H1 (cell line): ENCODE measurements at regions not wholly inside any gene's neighbourhood (a gene's known extent, or its start where the extent isn't known, plus 50 kb on each side); places are given as distances from the start of the nearest gene placed in this dataset.

Experiments used
- CTCF ChIA-PET: fragments of 300-600 bp; sonication (Branson Sonifier 250); formaldehyde crosslinking; loops from one replicate; lab custom pipeline; 2021; ENCODE audit not compliant: partially characterized antibody; lab: Charles Lee
- POLR2A ChIA-PET: fragments of 300-600 bp; sonication (Branson Sonifier 250); formaldehyde crosslinking; loops from one replicate; lab custom pipeline; 2021; ENCODE audit warnings: inconsistent platforms; ENCODE audit not compliant: partially characterized antibody; lab: Charles Lee
- DNase-seq, 2 experiments: peaks; one replicate each; pipeline versions ENCODE4 v3.0.0 to v3.0.0-alpha.2; 2010 to 2022; ENCODE audit warnings: low spot score in 2 of 2, low read depth in 1 of 2, mixed read lengths in 1 of 2
- FAIRE-seq: peaks from 2 replicates; lab custom pipeline; 2011; peaks lifted over from hg19 to GRCh38; lab: Jason Lieb, UNC
- H2AFZ ChIP-seq: 2 replicates; pipeline ENCODE4 v1.8.1; 2012; ENCODE audit warnings: low read length, inconsistent platforms
- H2AK5ac ChIP-seq: 2 replicates; pipeline ENCODE4 v1.6.1; 2013; ENCODE audit warnings: low read depth, low read length
- H2BK120ac ChIP-seq: replicated peaks from 2 replicates; pipeline ENCODE3; 2013; ENCODE audit warnings: low read depth, low read length, inconsistent platforms
- H2BK12ac ChIP-seq: 2 replicates; pipeline ENCODE4 v1.6.1; 2013; ENCODE audit warnings: low read depth, low read length
- H2BK15ac ChIP-seq: 2 replicates; pipeline ENCODE4 v1.6.1; 2013; ENCODE audit warnings: low read length
- H2BK20ac ChIP-seq: 2 replicates; pipeline ENCODE4 v1.6.1; 2013; ENCODE audit warnings: low read length
- H2BK5ac ChIP-seq: 2 replicates; pipeline ENCODE4 v1.6.1; 2013; ENCODE audit warnings: low read depth, low read length
- H3K14ac ChIP-seq: 2 replicates; pipeline ENCODE4 v1.6.1; 2013; ENCODE audit warnings: inconsistent platforms; ENCODE audit not compliant: insufficient read length
- H3K18ac ChIP-seq: 2 replicates; pipeline ENCODE4 v1.6.1; 2013; ENCODE audit warnings: low read length; ENCODE audit errors: extremely low read depth
- H3K23ac ChIP-seq: 2 replicates; pipeline ENCODE4 v1.6.1; 2013; ENCODE audit warnings: inconsistent platforms; ENCODE audit not compliant: insufficient read length
- H3K23me2 ChIP-seq: 2 replicates; pipeline ENCODE4 v1.6.1; 2013; ENCODE audit warnings: low read depth, low read length
- H3K27ac ChIP-seq: 2 replicates; pipeline ENCODE4 v1.6.1; 2011; ENCODE audit warnings: low read depth, low read length, inconsistent platforms
- H3K27me3 ChIP-seq, 4 experiments: replicated peaks in 1 of 4; 1 replicate in 1 of 4; 2 replicates in 3 of 4; pipeline versions ENCODE4 v1.6.1 to v1.8.1; 2011 to 2013; ENCODE audit warnings: low read length in 3 of 4, mild to moderate bottlenecking in 3 of 4, inconsistent platforms in 2 of 4, mixed read lengths in 2 of 4, moderate library complexity in 1 of 4; ENCODE audit not compliant: control insufficient read depth in 3 of 4, insufficient read depth in 3 of 4; ENCODE audit errors: extremely low read depth in 1 of 4
- H3K36me3 ChIP-seq, 4 experiments: 2 replicates each; pipeline versions ENCODE4 v1.6.1 to v1.8.1; 2011 to 2013; ENCODE audit warnings: mild to moderate bottlenecking in 4 of 4, low read length in 3 of 4, moderate library complexity in 2 of 4, control low read depth in 1 of 4, inconsistent platforms in 1 of 4; ENCODE audit not compliant: insufficient read depth in 4 of 4, control insufficient read depth in 2 of 4
- H3K4ac ChIP-seq: replicated peaks from 2 replicates; pipeline ENCODE3; 2013; ENCODE audit warnings: low read length, low read depth, mixed read lengths, inconsistent platforms; ENCODE audit not compliant: insufficient read length
- H3K4me1 ChIP-seq, 4 experiments: replicated peaks in 1 of 4; 1 replicate in 1 of 4; 2 replicates in 3 of 4; pipeline versions ENCODE4 v1.6.1 to v1.8.1; 2011 to 2013; ENCODE audit warnings: low read length in 3 of 4, inconsistent platforms in 2 of 4, mixed read lengths in 1 of 4; ENCODE audit not compliant: insufficient read depth in 4 of 4, control insufficient read depth in 3 of 4
- H3K4me2 ChIP-seq, 2 experiments: 2 replicates each; pipeline versions ENCODE4 v1.6.1 to v1.8.1; 2011 to 2013; ENCODE audit warnings: low read depth in 2 of 2, low read length in 2 of 2, control low read depth in 1 of 2, inconsistent platforms in 1 of 2, mild to moderate bottlenecking in 1 of 2; ENCODE audit not compliant: insufficient read depth in 1 of 2
- H3K4me3 ChIP-seq, 4 experiments: fragments of 200-600, 300-600 bp in 1 of 4; sonication (generic), shearing (Covaris generic), sonication (Bioruptor Twin) in 1 of 4; 2 replicates each; pipeline versions ENCODE4 v1.5.1 to v1.8.1; 2011 to 2016; ENCODE audit warnings: low read length in 4 of 4, low read depth in 3 of 4, control low read depth in 2 of 4, inconsistent platforms in 2 of 4, mild to moderate bottlenecking in 2 of 4, mixed read lengths in 1 of 4, moderate library complexity in 1 of 4; ENCODE audit not compliant: insufficient read depth in 2 of 4; ENCODE audit errors: extremely low read depth in 1 of 4
- H3K56ac ChIP-seq: replicated peaks from 2 replicates; pipeline ENCODE3; 2013; ENCODE audit warnings: low read depth, mild to moderate bottlenecking, mixed read lengths, low read length, inconsistent platforms; ENCODE audit not compliant: insufficient read length
- H3K79me1 ChIP-seq: 2 replicates; pipeline ENCODE4 v1.6.1; 2013; ENCODE audit warnings: low read depth, low read length, control low read depth
- H3K79me2 ChIP-seq, 2 experiments: 2 replicates each; pipeline versions ENCODE4 v1.6.1 to v1.8.1; 2012 to 2013; ENCODE audit warnings: low read length in 2 of 2, mild to moderate bottlenecking in 2 of 2, inconsistent platforms in 1 of 2; ENCODE audit not compliant: insufficient read depth in 2 of 2, control insufficient read depth in 1 of 2
- H3K9ac ChIP-seq, 4 experiments: replicated peaks in 1 of 4; 1 replicate in 1 of 4; 2 replicates in 3 of 4; pipeline versions ENCODE4 v1.6.1 to v1.8.1; 2011 to 2013; ENCODE audit warnings: low read depth in 3 of 4, low read length in 3 of 4, control low read depth in 2 of 4, mild to moderate bottlenecking in 2 of 4, moderate library complexity in 2 of 4, inconsistent platforms in 1 of 4; ENCODE audit errors: extremely low read depth in 1 of 4
- H3K9me3 ChIP-seq, 2 experiments: 2 replicates each; pipeline versions ENCODE4 v1.6.1 to v1.8.1; 2012 to 2013; ENCODE audit warnings: mild to moderate bottlenecking in 2 of 2, moderate library complexity in 2 of 2, control low read depth in 1 of 2, inconsistent platforms in 1 of 2, low read depth in 1 of 2, low read length in 1 of 2, mixed read lengths in 1 of 2; ENCODE audit not compliant: insufficient read depth in 2 of 2
- H4K20me1 ChIP-seq, 2 experiments: replicated peaks in 1 of 2; 2 replicates each; pipeline versions ENCODE3 to v1.8.1; 2011 to 2013; ENCODE audit warnings: inconsistent platforms in 2 of 2, low read length in 2 of 2, mild to moderate bottlenecking in 1 of 2; ENCODE audit not compliant: insufficient read depth in 2 of 2, control insufficient read depth in 1 of 2
- H4K5ac ChIP-seq: 2 replicates; pipeline ENCODE4 v1.6.1; 2013; ENCODE audit warnings: low read length, low read depth, mixed read lengths, inconsistent platforms; ENCODE audit not compliant: insufficient read length
- H4K8ac ChIP-seq: 2 replicates; pipeline ENCODE4 v1.8.0; 2013; ENCODE audit warnings: mild to moderate bottlenecking, moderate library complexity, low read length, inconsistent platforms; ENCODE audit not compliant: insufficient read depth; ENCODE audit errors: extremely low read depth
- H4K91ac ChIP-seq: replicated peaks from 2 replicates; pipeline ENCODE3; 2013; ENCODE audit warnings: low read length, mixed read lengths, inconsistent platforms; ENCODE audit not compliant: insufficient read length
- CREB1 ChIP-seq: IDR thresholded peaks from 2 replicates; pipeline ENCODE4 v1.6.1; 2012; ENCODE audit warnings: inconsistent platforms
- EP300 ChIP-seq, 2 experiments: IDR thresholded peaks; 1 replicate in 1 of 2; 2 replicates in 1 of 2; pipeline ENCODE4 v1.6.1; 2011 to 2012; ENCODE audit warnings: low read depth in 2 of 2, low read length in 2 of 2, mild to moderate bottlenecking in 2 of 2, borderline replicate concordance in 1 of 2, inconsistent platforms in 1 of 2, moderate library complexity in 1 of 2
- GABPA ChIP-seq: IDR thresholded peaks from 2 replicates; pipeline ENCODE4 v1.6.1; 2011; ENCODE audit warnings: mild to moderate bottlenecking, low read length, moderate library complexity, borderline replicate concordance; ENCODE audit not compliant: insufficient read depth
- GTF2F1 ChIP-seq: IDR thresholded peaks from 2 replicates; pipeline ENCODE4 v1.6.1; 2012; ENCODE audit warnings: low read depth, low read length, improper control_type of control experiment, borderline replicate concordance
- HDAC2 ChIP-seq, 2 experiments: fragments of 300-600 bp in 1 of 2; sonication (generic) in 1 of 2; IDR thresholded peaks; 2 replicates each; pipeline ENCODE4 v1.6.1; 2011 to 2012; ENCODE audit warnings: low read depth in 2 of 2, low read length in 2 of 2, mild to moderate bottlenecking in 2 of 2, moderate library complexity in 2 of 2, borderline replicate concordance in 1 of 2, inconsistent platforms in 1 of 2
- SAP30 ChIP-seq: fragments of 300-600 bp; sonication (generic); IDR thresholded peaks from 2 replicates; pipeline ENCODE4 v1.7.1; 2012; ENCODE audit warnings: low read length, moderate library complexity, mild to moderate bottlenecking, inconsistent platforms; ENCODE audit not compliant: insufficient read depth, insufficient replicate concordance
- SIX5 ChIP-seq: IDR thresholded peaks from 2 replicates; pipeline ENCODE4 v1.6.1; 2011; ENCODE audit warnings: mild to moderate bottlenecking, low read depth, low read length
- SRF ChIP-seq: IDR thresholded peaks from 2 replicates; pipeline ENCODE4 v1.6.1; 2011; ENCODE audit warnings: mild to moderate bottlenecking, low read depth, low read length, moderate library complexity
- TBP ChIP-seq: IDR thresholded peaks from 2 replicates; pipeline ENCODE4 v1.6.1; 2011; ENCODE audit warnings: low read depth, low read length, improper control_type of control experiment
- TEAD4 ChIP-seq: IDR thresholded peaks from 2 replicates; pipeline ENCODE4 v1.6.1; 2012; ENCODE audit warnings: low read depth, low read length, inconsistent platforms, mixed read lengths
- WGBS, 2 experiments: shearing (Covaris generic) in 1 of 2; methylation state at CpG; one replicate each; pipeline versions ENCODE4 v1.1.6 to v1.1.7; 2013 to 2015; ENCODE audit warnings: low lambda C conversion rate in 2 of 2, mixed read lengths in 2 of 2, inconsistent platforms in 1 of 2, low coverage in 1 of 2, missing lambda C conversion rate in 1 of 2; ENCODE audit not compliant: insufficient replicate concordance in 2 of 2, insufficient coverage in 1 of 2, insufficient read length in 1 of 2; ENCODE audit errors: extremely low coverage in 1 of 2, missing lambda C conversion rate in 1 of 2; 5-methylcytosine and 5-hydroxymethylcytosine counted together
- TF ChIP-seq, protein P1 (sequence below): IDR thresholded peaks from 2 replicates; pipeline ENCODE4 v1.6.1; 2012; ENCODE audit warnings: inconsistent platforms

GRCh38 chr1:90573736-90574135, 143.4 kb downstream of the BARHL2 start:
- Histone ChIP-seq H3K23me2 (no peaks in the 10 kb centered on the region), H2AFZ (no peak overlapping the region), H2BK15ac (no peak overlapping the region), H3K4ac (no peak overlapping the region), H3K79me2 (no peaks in the 10 kb centered on the region), H2BK12ac (no peak overlapping the region), H3K4me2 (no peak overlapping the region), H2BK5ac (no peak overlapping the region), H3K23ac (no peak overlapping the region), H3K9me3 (peaks cover 0 to 2% of the 10 kb centered on the region in 2 experiments; a peak in 1 of 4 replicates), H3K79me1 (no peaks in the 10 kb centered on the region), H2BK20ac (no peak overlapping the region), H4K91ac (no peak overlapping the region), H3K36me3 (no peaks in the 10 kb centered on the region), H3K18ac (no peak overlapping the region), H3K56ac (no peak overlapping the region), H3K14ac (no peak overlapping the region), H3K4me1 (no peaks in the 10 kb centered on the region), H2AK5ac (no peak overlapping the region), H3K27me3 (no peaks in the 10 kb centered on the region), H4K5ac (no peak overlapping the region), H3K27ac (no peak overlapping the region), H2BK120ac (no peak overlapping the region), H3K4me3 (no peak overlapping the region), H4K8ac (no peak overlapping the region; the same call in 1 of the 2 replicates), H4K20me1 (no peaks in the 10 kb centered on the region), H3K9ac (no peak overlapping the region)
- WGBS, 2 experiments: 82% methylated on average over 3 of the region's 3 CpGs; no CpG with 5 or more reads in 1 of the 2 experiments
- ChIA-PET CTCF (interaction anchor here (0.6 to 1.5 kb wide), 7 partner anchors 11 to 260 kb away, joined by 3 to 5 read pairs (median 3); no protein-coding TSS in a partner anchor), POLR2A (interaction anchor here (0.6 kb wide), 1 partner anchor 801 kb away, joined by 3 read pairs; no protein-coding TSS in a partner anchor)
- no peak for TF ChIP-seq TBP
- TF ChIP-seq, protein P1, sequence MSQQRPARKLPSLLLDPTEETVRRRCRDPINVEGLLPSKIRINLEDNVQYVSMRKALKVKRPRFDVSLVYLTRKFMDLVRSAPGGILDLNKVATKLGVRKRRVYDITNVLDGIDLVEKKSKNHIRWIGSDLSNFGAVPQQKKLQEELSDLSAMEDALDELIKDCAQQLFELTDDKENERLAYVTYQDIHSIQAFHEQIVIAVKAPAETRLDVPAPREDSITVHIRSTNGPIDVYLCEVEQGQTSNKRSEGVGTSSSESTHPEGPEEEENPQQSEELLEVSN: no peak
- no peak for TF ChIP-seq HDAC2 (IDR thresholded peaks at IDR 0.05; ENCODE audit: borderline replicate concordance in 1 of 2, low read depth in 2 of 2, low read length in 2 of 2)
- no peak for TF ChIP-seq SIX5
- TF ChIP-seq CREB1: no peak
- TF ChIP-seq GABPA: no peak
- no peak for TF ChIP-seq GTF2F1
- TF ChIP-seq EP300 (IDR thresholded peaks at IDR 0.05; ENCODE audit: borderline replicate concordance in 1 of 2, low read depth in 2 of 2, low read length in 2 of 2): no peak
- TF ChIP-seq TEAD4: no peak
- TF ChIP-seq SAP30: no peak
- TF ChIP-seq SRF: no peak
- FAIRE-seq: no peak
- DNase-seq: no peak
